Gastrocnemius medialis (tissue), 4 donors: ENCODE measurements at regions not wholly inside any gene's neighbourhood (a gene's known extent, or its start where the extent isn't known, plus 50 kb on each side); places are given as distances from the start of the nearest gene placed in this dataset.
"Not testable (repeated sequence)": the region's sequence is repeated elsewhere in the genome, so short reads cannot be mapped to it uniquely, and the experiment has no call there.

Source experiments
- CTCF ChIP-seq, 5 experiments: fragments of 450-650 bp in 3 of 5; fragments of 200-600 bp in 2 of 5; sonication (generic) in 2 of 5; IDR thresholded peaks in 4 of 5; conservative IDR thresholded peaks in 1 of 5; 1 replicate in 4 of 5; 2 replicates in 1 of 5; pipeline ENCODE4 v1.5.1; 2016 to 2019; ENCODE audit warnings: antibody characterized with exemption in 5 of 5, mild to moderate bottlenecking in 3 of 5, moderate library complexity in 3 of 5
- POLR2A ChIP-seq, 2 donors: fragments of 450-650 bp; IDR thresholded peaks; one replicate each; pipeline ENCODE4 v1.6.1; 2017; ENCODE audit warnings: antibody characterized with exemption in 2 of 2, mild to moderate bottlenecking in 2 of 2, moderate library complexity in 2 of 2

- not testable (repeated sequence) for TF ChIP-seq CTCF (IDR thresholded peaks at IDR 0.05 in 4 of 5, conservative IDR thresholded peaks at IDR 0.05 in 1 of 5); POLR2A (IDR thresholded peaks at IDR 0.05)
Observed at GRCh38 chr2:5022708-5023635, 669.2 kb upstream of the SOX11 start.
